GM12891 (cell line): ENCODE measurements at regions not wholly inside any gene's neighbourhood (a gene's known extent, or its start where the extent isn't known, plus 50 kb on each side); places are given as distances from the start of the nearest gene placed in this dataset.

ENCODE experiments used
- PAX5 ChIP-seq: IDR thresholded peaks from 2 replicates; pipeline ENCODE4 v1.6.1; 2011; ENCODE audit warnings: low read length, moderate library complexity, mild to moderate bottlenecking; ENCODE audit not compliant: insufficient read depth, severe bottlenecking
- POLR2A ChIP-seq: IDR thresholded peaks from 2 replicates; pipeline ENCODE4 v1.6.1; 2011; ENCODE audit warnings: low read depth, low read length, control low read depth
- POLR2AphosphoS5 ChIP-seq: IDR thresholded peaks from 2 replicates; pipeline ENCODE4 v1.6.1; 2011; ENCODE audit warnings: low read depth, low read length, control low read depth
- POU2F2 ChIP-seq: IDR thresholded peaks from 2 replicates; pipeline ENCODE4 v1.6.1; 2011; ENCODE audit warnings: low read depth, mild to moderate bottlenecking, control low read depth, low read length, moderate library complexity
- SPI1 ChIP-seq: IDR thresholded peaks from 2 replicates; pipeline ENCODE4 v1.6.1; 2011; ENCODE audit warnings: low read depth, low read length, control low read depth
- TAF1 ChIP-seq: IDR thresholded peaks from 2 replicates; pipeline ENCODE4 v1.6.1; 2011; ENCODE audit warnings: low read depth, low read length, control low read depth

- no peak for TF ChIP-seq TAF1
- no peak for TF ChIP-seq POLR2A
- TF ChIP-seq POLR2AphosphoS5, result no peak
- TF ChIP-seq SPI1, result no peak
- TF ChIP-seq PAX5, result no peak
- no peak for TF ChIP-seq POU2F2
These were observed 482.7 kb downstream of the FBXO15 start for GRCh38 chr18:73664896-73665295.
